ENCODE measurements at regions not wholly inside any gene's neighbourhood (a gene's known extent, or its start where the extent isn't known, plus 50 kb on each side); places are given as distances from the start of the nearest gene placed in this dataset.

DNA sequence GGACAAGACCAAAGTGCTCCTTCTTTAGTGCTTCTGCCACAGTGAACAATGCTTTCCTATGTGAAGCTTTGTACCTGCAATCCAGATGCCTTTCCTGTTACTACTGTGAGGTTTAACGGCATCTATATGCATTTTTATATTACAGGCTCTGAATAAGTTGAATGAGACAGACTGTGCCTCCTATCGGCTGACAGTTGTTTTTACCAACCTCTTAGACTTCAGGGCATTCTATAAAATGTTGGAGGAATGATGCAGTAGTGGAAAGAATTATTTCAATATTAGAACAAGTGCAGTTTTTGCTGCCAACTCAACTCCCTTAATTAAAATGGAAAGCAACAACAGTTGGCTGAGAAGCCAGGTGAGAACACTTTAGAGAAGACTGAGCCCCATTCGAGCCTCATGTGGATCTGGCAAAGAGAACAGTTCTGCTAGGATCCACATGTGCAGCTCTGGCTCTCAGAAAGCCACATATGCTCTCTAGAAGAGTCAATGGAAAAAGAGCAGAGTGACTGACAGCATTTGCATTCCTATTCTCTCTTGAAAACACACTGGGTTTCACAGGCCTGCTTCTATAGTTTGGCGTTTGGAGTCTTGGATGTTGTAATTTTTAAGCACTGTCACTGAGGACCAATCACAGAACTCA, 147.5 kb downstream of the LURAP1L start:
- TF ChIP-seq, protein P1, sequence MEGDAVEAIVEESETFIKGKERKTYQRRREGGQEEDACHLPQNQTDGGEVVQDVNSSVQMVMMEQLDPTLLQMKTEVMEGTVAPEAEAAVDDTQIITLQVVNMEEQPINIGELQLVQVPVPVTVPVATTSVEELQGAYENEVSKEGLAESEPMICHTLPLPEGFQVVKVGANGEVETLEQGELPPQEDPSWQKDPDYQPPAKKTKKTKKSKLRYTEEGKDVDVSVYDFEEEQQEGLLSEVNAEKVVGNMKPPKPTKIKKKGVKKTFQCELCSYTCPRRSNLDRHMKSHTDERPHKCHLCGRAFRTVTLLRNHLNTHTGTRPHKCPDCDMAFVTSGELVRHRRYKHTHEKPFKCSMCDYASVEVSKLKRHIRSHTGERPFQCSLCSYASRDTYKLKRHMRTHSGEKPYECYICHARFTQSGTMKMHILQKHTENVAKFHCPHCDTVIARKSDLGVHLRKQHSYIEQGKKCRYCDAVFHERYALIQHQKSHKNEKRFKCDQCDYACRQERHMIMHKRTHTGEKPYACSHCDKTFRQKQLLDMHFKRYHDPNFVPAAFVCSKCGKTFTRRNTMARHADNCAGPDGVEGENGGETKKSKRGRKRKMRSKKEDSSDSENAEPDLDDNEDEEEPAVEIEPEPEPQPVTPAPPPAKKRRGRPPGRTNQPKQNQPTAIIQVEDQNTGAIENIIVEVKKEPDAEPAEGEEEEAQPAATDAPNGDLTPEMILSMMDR (IDR thresholded peaks at IDR 0.05) = no peak
- no peak for TF ChIP-seq POLR2A (IDR thresholded peaks at IDR 0.05)

All from upper lobe of left lung (tissue), 4 donors.